ENCODE measurements at regions not wholly inside any gene's neighbourhood (a gene's known extent, or its start where the extent isn't known, plus 50 kb on each side); places are given as distances from the start of the nearest gene placed in this dataset.

- TF ChIP-seq CTCF (IDR thresholded peaks at IDR 0.05) (no peak), POLR2A (IDR thresholded peaks at IDR 0.05) (no peak)
These were observed 128.4 kb upstream of the ZC3H11B start for GRCh38 chr1:219741011-219741970.

All from lower leg skin (tissue), 3 donors.